Fibroblast of lung (primary cell): ENCODE measurements at regions not wholly inside any gene's neighbourhood (a gene's known extent, or its start where the extent isn't known, plus 50 kb on each side); places are given as distances from the start of the nearest gene placed in this dataset.

Experiments used
- DNase-seq, 2 donors: peaks; one replicate each; pipeline versions ENCODE4 v3.0.0 to v3.0.0-alpha.2; 2010; ENCODE audit warnings: low read depth in 2 of 2
- H2AFZ ChIP-seq: 2 replicates; pipeline ENCODE4 v1.5.1; 2012; ENCODE audit warnings: low read length, control low read depth, inconsistent platforms
- H3K27ac ChIP-seq: 2 replicates; pipeline ENCODE4 v1.5.1; 2011; ENCODE audit warnings: low read length, control low read depth; ENCODE audit not compliant: insufficient read depth
- H3K27me3 ChIP-seq: 2 replicates; pipeline ENCODE4 v1.5.1; 2011; ENCODE audit warnings: mild to moderate bottlenecking, low read length; ENCODE audit not compliant: control insufficient read depth, insufficient read depth
- H3K36me3 ChIP-seq: 2 replicates; pipeline ENCODE4 v1.5.1; 2011; ENCODE audit warnings: low read length; ENCODE audit not compliant: control insufficient read depth, insufficient read depth
- H3K4me1 ChIP-seq: 2 replicates; pipeline ENCODE4 v1.5.1; 2011; ENCODE audit warnings: low read length; ENCODE audit not compliant: control insufficient read depth, insufficient read depth; ENCODE audit errors: extremely low read depth
- H3K4me2 ChIP-seq: 2 replicates; pipeline ENCODE4 v1.5.1; 2011; ENCODE audit warnings: low read length, control low read depth; ENCODE audit not compliant: insufficient read depth; ENCODE audit errors: extremely low read depth
- H3K4me3 ChIP-seq, 4 experiments: fragments of 200-600 bp in 1 of 4; sonication (generic) in 1 of 4; replicated peaks in 1 of 4; 2 replicates each; pipeline ENCODE4 v1.5.1; 2011 to 2016; ENCODE audit warnings: low read length in 4 of 4, low read depth in 3 of 4, mild to moderate bottlenecking in 3 of 4, control low read depth in 2 of 4, inconsistent platforms in 1 of 4, mixed read lengths in 1 of 4; ENCODE audit not compliant: insufficient read depth in 1 of 4; ENCODE audit errors: control extremely low read depth in 1 of 4
- H3K79me2 ChIP-seq: 2 replicates; pipeline ENCODE4 v1.5.1; 2012; ENCODE audit warnings: mild to moderate bottlenecking, low read length, inconsistent platforms; ENCODE audit not compliant: control insufficient read depth, insufficient read depth
- H3K9ac ChIP-seq: 2 replicates; pipeline ENCODE4 v1.5.1; 2011; ENCODE audit warnings: mild to moderate bottlenecking, low read length, control low read depth; ENCODE audit not compliant: insufficient read depth
- H3K9me3 ChIP-seq: 2 replicates; pipeline ENCODE4 v1.5.1; 2012; ENCODE audit warnings: low read depth, low read length; ENCODE audit not compliant: control insufficient read depth, insufficient read depth
- H4K20me1 ChIP-seq: 2 replicates; pipeline ENCODE4 v1.5.1; 2011; ENCODE audit warnings: low read length; ENCODE audit not compliant: control insufficient read depth, insufficient read depth; ENCODE audit errors: extremely low read depth
- CTCF ChIP-seq, 2 donors: IDR thresholded peaks in 1 of 2; conservative IDR thresholded peaks in 1 of 2; 1 replicate in 1 of 2; 2 replicates in 1 of 2; pipeline ENCODE4 v1.5.1; 2011 to 2012; ENCODE audit warnings: low read length in 2 of 2, control low read depth in 1 of 2, inconsistent platforms in 1 of 2, low read depth in 1 of 2, mild to moderate bottlenecking in 1 of 2
- EZH2 ChIP-seq: IDR thresholded peaks from 2 replicates; pipeline ENCODE4 v1.5.1; 2012; ENCODE audit warnings: low read length, control low read depth, mild to moderate bottlenecking; ENCODE audit errors: missing control alignments

- H3K4me1 ChIP-seq: no peaks in the 10 kb centered on the region
- no peak overlapping the region for H3K27ac ChIP-seq
- no peaks in the 10 kb centered on the region for H3K9me3 ChIP-seq
- H3K9ac ChIP-seq: no peak overlapping the region
- H3K27me3 ChIP-seq: no peaks in the 10 kb centered on the region
- no peaks in the 10 kb centered on the region for H4K20me1 ChIP-seq
- no peak overlapping the region for H3K4me2 ChIP-seq
- no peak overlapping the region for H3K4me3 ChIP-seq
- H2AFZ ChIP-seq: no peak overlapping the region
- TF ChIP-seq CTCF (conservative IDR thresholded peaks at IDR 0.05 in 1 of 2, IDR thresholded peaks at IDR 0.05 in 1 of 2; ENCODE audit: low read depth in 1 of 2, low read length in 2 of 2) (no peak), EZH2 (no peak)
- no peaks in the 10 kb centered on the region for H3K79me2 ChIP-seq
- H3K36me3 ChIP-seq: no peaks in the 10 kb centered on the region
- no peak for DNase-seq
Measured at GRCh38 chrX:88355252-88355651, 391.8 kb upstream of the CPXCR1 start.

GRCh38 chrX:88366314-88366713, 380.7 kb upstream of the CPXCR1 start:
- Histone ChIP-seq H3K27me3 (no peaks in the 10 kb centered on the region), H4K20me1 (no peaks in the 10 kb centered on the region), H3K4me2 (no peak overlapping the region), H2AFZ (no peak overlapping the region), H3K9me3 (no peaks in the 10 kb centered on the region), H3K79me2 (no peaks in the 10 kb centered on the region), H3K4me3 (no peak overlapping the region), H3K36me3 (no peaks in the 10 kb centered on the region), H3K4me1 (no peaks in the 10 kb centered on the region), H3K9ac (no peak overlapping the region), H3K27ac (no peak overlapping the region)
- DNase-seq: no peak
- no peak for TF ChIP-seq EZH2
- no peak for TF ChIP-seq CTCF (conservative IDR thresholded peaks at IDR 0.05 in 1 of 2, IDR thresholded peaks at IDR 0.05 in 1 of 2; ENCODE audit: low read depth in 1 of 2, low read length in 2 of 2)

- no peaks in the 10 kb centered on the region for H4K20me1 ChIP-seq
- no peak overlapping the region for H2AFZ ChIP-seq
- no peak for TF ChIP-seq EZH2
- no peak for TF ChIP-seq CTCF (conservative IDR thresholded peaks at IDR 0.05 in 1 of 2, IDR thresholded peaks at IDR 0.05 in 1 of 2; ENCODE audit: low read depth in 1 of 2, low read length in 2 of 2)
- H3K9me3 ChIP-seq: no peaks in the 10 kb centered on the region
- no peaks in the 10 kb centered on the region for H3K79me2 ChIP-seq
- no peaks in the 10 kb centered on the region for H3K4me1 ChIP-seq
- no peaks in the 10 kb centered on the region for H3K36me3 ChIP-seq
- DNase-seq: no peak
- H3K27ac ChIP-seq: no peak overlapping the region
- H3K4me2 ChIP-seq: no peak overlapping the region
- H3K9ac ChIP-seq: no peak overlapping the region
- H3K4me3 ChIP-seq: no peak overlapping the region
- no peaks in the 10 kb centered on the region for H3K27me3 ChIP-seq
Measured at GRCh38 chrX:88378406-88378805, 368.6 kb upstream of the CPXCR1 start.
